ENCODE measurements at regions not wholly inside any gene's neighbourhood (a gene's known extent, or its start where the extent isn't known, plus 50 kb on each side); places are given as distances from the start of the nearest gene placed in this dataset.

GRCh38 chr18:41617647-41618046 is 337.4 kb upstream of the PIK3C3 start:
- peak; percentile 53 for DNase-seq

GRCh38 chr18:41613003-41613609 is 341.9 kb upstream of the PIK3C3 start:
- DNase-seq: no peak

DNA sequence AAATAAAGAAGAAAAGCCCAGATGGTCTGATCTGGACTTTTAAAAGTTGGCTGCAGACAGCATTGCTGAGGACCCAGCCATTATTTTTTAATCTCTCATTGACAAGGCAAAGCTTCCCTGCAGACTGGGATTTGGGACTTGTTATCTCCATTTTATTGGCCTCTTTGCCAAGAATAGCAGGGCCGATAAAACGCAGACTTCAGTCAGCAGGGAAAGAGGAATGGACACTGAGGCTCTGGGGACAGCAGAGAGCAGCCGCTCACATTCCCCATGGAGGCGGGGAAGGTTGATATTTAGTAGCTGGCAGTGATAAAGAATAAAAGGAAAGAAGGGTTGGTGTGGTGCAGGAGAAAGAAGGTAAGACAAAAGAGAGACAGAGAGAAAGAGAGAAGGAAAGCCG is 350.1 kb upstream of the PIK3C3 start:
- DNase-seq: no peak

- DNase-seq: no peak
Measured at GRCh38 chr18:41602034-41602433, 353.0 kb upstream of the PIK3C3 start.

DNA sequence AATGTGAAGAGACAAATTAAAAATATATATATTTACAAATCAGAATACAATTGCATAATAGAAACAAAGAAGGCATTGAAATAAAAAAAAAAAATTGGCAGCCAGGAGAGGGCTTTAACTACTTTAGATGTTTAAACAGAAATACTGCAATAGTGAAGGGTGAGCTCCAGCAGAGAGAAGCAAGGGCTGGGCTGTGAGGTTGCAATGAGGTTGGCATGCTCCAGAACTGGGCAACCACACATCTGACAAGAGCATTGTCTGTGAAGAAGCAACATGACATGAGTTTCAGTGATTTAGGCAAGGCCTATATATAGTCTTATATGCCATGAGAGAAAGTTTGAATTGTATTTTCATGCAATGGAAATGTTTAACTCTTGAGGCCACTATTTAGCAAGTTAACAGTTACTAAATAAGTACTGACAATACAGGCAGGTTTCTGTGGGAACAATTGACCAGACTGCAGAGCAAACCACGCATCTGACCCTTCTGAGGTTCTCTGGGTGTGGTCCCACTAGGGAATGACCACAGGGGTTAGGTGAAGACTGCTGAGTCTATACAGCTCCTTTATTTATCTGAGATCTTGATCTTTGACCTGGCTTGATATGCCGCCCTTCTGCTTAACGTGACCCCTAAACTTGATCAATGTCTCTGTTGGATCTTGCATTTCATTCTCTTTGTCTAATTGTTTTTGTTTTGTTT is 354.2 kb upstream of the PIK3C3 start:
- no peak for DNase-seq

GRCh38 chr18:41599466-41599865 is 355.6 kb upstream of the PIK3C3 start:
- no peak for DNase-seq

- no peak for DNase-seq
Measured at GRCh38 chr18:41594582-41594981, 360.5 kb upstream of the PIK3C3 start.

DNA sequence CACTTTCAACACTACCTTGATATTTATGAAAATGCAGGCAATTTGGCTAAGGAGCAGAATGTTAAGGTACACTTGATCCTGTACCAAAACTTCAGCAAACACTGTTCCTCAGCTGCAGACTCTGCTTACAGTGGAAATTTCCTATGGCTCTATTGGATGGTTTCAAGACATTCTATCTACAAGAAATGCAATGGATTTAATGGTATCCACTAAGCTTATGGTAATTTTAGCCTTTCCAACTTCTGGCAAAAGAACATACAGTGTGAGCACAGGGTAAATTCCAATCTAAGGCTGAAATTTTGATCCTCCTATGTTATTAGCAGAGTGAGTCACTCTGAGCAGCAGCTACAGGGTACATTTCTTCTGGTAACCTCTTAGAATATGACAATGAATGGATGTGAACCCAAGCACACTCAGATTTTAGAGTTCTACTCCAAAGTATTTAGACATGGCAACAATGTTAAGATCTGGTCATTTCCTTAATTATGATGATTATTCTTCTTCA is 361.8 kb upstream of the PIK3C3 start:
- DNase-seq: no peak

- no peak for DNase-seq
Measured at GRCh38 chr18:41587976-41588375, 367.1 kb upstream of the PIK3C3 start.

- DNase-seq: no peak
Measured at GRCh38 chr18:41585512-41585911, 369.5 kb upstream of the PIK3C3 start.

- no peak for DNase-seq
Measured at GRCh38 chr18:41579185-41579584, 375.8 kb upstream of the PIK3C3 start.

- DNase-seq: no peak
Measured at GRCh38 chr18:41577529-41577928, 377.5 kb upstream of the PIK3C3 start.

- no peak for DNase-seq
Measured at GRCh38 chr18:41576643-41577042, 378.4 kb upstream of the PIK3C3 start.

DNA sequence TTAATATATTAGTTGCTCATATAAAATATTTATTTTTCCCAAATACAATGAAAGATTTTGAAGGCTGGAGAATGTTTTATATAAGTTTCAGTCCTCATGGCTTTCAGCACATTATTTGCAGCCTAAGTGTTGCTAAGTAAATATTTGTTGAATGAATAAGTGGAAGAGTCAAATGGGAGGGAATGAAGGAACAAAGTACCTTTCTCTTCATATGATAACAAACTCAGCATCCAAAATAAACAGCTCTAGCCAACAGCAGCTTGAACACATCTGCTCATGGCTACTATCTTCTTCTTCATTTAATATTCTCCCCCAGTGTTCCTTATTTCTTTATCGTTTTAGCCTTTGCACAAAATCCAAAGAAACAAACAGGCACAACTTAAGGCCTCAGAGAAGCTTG is 385.2 kb upstream of the PIK3C3 start:
- peak; percentile 30 for DNase-seq

- DNase-seq: no peak
Measured at GRCh38 chr18:41561961-41562360, 393.1 kb upstream of the PIK3C3 start.

DNA sequence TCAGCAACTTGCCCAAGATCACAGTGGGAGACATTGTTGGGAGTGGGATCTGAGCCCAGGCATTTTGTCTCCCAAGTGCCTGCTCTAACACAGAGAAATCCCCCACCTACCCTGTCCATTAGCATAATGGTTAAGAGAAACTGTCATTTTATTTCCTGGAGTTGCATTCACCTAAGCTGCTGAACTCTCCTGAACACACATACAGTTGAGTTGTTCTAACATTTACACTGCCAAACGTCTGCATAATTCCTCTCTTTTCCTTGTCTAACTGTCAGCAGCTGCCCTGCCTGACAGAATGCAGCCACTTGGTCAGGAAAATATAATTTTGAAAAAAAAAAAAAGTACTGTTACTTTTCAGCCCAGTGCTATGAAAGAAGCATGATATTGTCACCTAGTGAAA is 396.3 kb upstream of the PIK3C3 start:
- DNase-seq: no peak

DNA sequence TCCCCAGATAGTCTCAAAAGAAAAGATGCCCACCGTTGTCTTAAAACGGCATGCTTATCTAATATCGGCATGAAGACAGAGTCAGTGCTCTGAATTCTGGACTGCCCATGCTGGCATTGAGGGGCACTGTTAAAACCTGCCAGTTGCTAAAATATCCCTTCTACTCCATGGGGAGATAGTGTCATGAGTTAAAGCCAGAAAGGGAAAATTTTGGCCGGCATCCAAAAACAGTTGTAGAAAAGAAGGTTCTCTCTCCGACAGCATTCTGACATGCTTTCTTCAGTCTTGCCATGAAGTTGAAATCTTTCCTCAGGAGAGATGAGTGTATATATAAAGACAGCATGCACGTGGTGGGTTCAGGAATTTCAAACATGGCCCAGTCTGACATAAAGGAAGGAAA is 401.3 kb upstream of the PIK3C3 start:
- no peak for DNase-seq

DNA sequence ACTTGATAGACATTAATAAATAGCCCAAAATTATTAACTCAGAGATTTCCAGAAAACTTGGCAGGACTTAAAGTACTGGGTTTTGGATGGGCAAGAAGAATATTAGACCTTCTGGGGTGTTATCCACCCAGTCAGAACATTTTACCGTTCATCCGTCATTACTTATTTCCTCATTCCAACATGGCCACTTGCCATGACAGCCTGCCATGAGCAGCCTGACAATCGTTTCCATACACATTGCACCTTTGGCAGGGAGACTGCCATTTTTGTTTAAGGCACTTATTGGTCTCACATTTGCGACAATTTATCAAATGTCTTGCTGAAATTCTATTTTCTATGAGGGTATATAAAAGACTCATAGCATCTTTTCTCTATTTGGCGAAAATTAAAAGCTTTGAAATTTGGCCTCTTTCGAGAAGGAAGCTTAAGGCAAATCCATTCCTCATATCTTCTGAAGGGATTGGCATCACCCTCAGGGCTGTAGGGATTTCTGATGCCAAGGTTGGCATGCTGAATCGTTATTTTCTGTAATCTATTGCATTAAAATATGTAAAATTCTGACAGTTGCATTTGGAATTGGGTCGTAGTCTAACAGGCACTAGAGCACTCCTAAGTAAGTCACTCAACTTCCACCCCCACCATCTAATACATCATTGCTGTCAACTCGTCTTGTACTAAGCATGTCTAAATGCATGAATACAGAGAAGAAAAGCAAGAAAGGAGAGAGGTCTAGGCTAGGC is 406.3 kb upstream of the PIK3C3 start:
- DNase-seq: no peak

DNA sequence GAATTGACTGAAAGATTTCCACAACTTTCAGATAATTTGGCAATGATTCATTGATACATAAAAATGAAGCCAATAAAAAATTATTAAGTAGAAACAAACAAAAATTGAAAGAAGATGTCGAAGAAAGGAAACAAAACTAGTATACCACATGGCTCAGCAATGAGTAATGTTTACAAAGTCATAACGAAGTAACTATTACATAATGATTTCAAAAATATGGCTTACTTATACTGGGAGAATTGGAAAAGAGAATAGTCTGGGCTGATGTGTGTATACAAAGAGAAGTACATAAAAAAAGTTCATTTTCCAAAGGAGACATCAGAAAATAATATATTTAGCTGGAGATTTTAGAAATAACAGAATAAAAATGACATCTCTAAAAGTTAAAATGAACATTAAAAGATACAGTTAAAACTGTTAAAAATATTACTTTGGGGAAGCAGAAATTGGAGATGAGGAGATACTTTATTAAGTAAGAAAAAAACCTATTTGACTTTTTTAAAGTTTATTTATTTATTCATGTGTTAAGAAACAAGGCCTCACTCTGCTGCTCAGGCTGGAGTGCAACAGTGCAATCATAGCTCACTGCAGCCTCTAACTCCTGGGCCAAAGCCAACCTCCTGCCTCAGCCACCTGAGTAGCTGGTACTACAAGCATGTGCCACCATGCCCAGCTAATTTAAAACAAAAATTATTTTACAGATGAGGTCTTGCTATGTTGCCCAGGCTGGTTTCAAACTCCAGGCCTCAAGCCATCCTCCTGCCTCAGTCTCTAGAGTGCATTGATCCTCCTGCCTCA is 409.7 kb upstream of the PIK3C3 start:
- DNase-seq: no peak

GRCh38 chr18:41543815-41544214 is 411.2 kb upstream of the PIK3C3 start:
- no peak for DNase-seq

DNA sequence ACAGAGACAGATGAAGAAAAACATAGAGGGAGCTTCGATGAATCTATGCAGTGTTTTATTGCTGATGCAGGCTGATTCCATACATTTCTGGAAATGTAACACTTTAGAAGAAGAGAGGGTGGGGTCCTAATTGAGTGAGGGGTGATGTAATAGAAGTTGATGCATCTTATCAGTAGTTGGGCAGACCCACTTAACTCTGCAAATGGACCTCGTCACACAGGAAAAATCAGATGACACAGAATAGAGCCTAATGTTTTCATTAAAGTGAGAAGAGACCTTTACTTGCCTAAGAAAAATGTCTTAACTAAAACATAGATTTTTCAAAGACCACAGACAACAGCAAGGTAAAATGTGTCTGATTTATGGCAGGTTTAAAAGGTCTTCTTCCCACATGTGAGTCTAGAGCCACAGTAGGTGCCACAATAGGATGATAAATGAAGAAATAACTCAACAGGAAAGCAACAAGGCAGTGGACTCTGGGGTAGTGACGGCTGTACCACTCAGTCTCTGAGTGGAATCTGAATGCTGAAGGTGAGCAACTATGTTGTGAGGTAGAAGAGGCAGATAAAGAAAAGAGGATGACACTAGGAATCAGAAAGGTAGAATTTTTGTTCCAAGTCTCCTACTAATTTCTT is 414.7 kb upstream of the PIK3C3 start:
- DNase-seq: no peak

- no peak for DNase-seq
Measured at GRCh38 chr18:41538751-41539150, 416.3 kb upstream of the PIK3C3 start.

- no peak for DNase-seq
Measured at GRCh38 chr18:41537666-41538065, 417.4 kb upstream of the PIK3C3 start.

All from NCI-H1105 treated with DMSO at 0.1 percent for 48 hours (cell line).